ENCODE measurements at regions not wholly inside any gene's neighbourhood (a gene's known extent, or its start where the extent isn't known, plus 50 kb on each side); places are given as distances from the start of the nearest gene placed in this dataset.

GRCh38 chr9:79189511-79189924, 382.2 kb upstream of the TLE4 start:
- no peak for DNase-seq

DNA sequence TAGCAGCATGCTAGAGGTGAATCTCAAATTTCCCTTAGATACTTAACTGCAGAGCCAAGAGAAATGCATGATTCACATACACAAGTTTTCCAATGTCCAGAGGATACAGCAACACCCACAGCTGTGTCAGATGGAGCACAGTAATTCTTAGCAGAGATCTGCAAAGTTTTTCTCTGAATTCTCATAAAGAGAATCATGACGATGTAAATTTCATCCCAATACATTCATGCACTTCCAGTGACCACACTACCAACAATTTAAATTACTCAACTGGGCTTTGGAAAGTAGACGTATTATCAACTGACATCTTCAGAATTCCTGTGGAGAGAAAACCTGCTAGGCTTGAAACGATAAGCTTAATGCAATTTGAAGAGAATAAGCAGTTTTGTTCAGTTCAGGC, 378.8 kb upstream of the TLE4 start:
- DNase-seq: no peak

DNA sequence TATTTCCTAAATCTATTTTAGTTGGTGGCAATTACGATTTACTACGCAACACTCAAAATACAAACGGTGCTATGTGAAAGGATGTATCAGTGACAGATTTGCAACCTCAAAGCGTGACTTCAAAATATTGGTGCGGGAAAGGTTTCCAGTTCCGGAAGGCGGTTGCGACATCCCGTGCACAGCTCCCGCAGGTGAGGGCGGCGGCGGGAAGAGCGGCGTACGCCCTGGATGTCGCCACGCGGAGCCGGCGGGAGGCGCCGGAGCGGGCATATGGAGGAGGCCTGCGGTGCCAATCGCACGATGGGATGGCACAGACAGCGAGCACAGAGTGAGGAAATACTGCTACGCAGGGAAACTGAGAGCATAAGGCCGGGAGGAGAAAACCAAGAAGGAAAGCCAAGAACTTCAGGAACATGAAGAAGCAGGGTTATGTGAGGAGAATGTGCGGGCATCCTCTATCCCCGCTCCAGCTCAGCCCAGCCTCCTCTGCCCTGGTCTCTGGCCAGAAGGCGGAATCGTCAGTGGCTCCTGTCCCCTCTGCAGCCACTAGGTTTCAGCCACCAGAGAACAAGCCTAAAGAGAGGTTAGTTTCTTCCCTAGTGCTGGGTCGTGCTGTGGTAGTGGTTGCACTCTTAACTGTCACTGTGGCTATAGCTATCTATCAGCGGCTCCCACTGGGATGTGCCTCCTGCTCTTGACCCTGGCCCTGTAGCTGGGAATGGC, 378.1 kb upstream of the TLE4 start:
- no peak for DNase-seq

DNA sequence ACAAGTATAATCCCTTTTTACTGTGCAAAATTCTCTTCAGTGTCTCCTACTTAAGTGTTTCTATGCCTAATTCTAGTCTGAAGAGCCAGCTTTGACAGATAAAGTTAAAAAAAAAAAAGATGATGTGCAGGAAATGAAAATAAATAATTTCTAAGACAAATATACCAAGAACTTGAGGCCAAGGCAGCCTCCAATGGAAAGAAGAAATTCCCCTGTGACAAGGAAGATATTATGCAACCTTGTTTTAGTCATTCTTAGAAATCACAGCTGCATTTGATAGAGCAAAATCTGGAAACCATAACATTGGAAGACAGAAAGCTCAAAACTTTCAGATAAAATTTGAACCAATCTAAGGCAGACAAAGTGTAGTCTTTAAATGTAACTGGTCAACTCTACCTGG, 375.9 kb upstream of the TLE4 start:
- DNase-seq: no peak

DNA sequence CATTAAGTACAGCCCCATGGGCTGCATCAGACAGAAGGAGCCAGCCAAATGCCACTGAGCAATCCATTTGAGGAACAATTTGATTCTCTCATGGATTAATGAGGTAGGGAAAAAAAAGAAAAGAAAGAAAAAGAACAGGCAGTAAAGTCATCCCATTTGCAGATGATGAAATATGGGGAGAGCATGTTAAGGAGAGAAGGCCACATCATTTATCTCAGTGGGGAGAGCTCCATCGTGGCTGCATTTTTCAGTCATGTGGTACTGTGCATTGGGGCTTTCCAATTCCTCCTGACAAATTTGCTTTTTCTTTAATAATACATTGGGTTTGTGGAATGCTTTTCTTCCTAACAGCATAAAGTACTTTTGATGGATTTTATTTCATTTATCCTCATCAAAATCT, 375.2 kb upstream of the TLE4 start:
- DNase-seq: no peak

DNA sequence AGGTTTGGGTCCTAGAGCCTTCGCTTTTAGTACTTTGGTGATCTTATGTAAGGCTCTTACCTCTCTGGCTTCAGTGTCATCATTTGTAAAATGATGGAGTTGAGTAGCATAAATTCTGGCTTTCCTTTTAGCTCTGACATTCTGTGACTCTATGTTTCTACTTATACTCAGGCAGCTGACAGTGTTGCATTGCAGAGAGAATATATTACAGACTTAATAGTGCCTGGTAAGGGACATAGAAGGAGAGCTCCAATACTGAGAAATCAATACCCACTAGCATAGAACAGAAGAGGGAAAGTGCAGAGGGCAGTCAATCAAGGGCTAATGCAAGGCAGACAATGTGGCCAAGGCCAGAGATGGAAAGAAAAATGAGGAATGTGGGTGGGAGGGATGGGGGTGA, 371.4 kb upstream of the TLE4 start:
- DNase-seq: no peak

- no peak for DNase-seq
Measured at GRCh38 chr9:79201636-79202035, 370.1 kb upstream of the TLE4 start.

DNA sequence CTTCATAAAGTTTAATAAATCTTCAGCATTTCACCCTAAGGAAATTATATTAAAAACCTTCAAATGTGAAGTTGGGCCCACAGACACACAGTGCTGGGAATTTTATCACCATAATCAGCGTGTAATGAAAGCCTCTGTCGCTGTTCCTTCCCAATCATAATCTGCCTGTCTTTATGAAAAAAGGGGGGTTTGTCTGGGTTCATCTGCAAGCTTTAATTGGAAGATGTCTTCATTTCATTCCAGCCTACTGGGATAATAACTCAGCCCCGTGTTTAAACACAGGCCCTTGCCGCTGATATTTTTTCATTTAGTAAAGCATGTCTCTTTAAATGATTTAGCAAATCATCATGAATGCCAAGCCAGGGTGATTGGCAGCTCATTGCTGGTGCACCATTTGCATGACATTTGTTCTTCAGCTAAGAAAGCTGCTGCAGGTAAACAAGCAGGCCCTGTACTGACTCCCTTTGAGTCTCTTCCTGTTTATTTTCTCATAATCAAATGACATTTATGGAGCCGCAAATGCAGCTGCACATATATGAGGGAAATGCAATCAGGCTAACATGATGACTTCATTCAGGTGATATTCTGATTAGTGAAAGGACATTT, 362.9 kb upstream of the TLE4 start:
- DNase-seq: peak; percentile 20

- no peak for DNase-seq
Measured at GRCh38 chr9:79210541-79211243, 361.1 kb upstream of the TLE4 start.

DNA sequence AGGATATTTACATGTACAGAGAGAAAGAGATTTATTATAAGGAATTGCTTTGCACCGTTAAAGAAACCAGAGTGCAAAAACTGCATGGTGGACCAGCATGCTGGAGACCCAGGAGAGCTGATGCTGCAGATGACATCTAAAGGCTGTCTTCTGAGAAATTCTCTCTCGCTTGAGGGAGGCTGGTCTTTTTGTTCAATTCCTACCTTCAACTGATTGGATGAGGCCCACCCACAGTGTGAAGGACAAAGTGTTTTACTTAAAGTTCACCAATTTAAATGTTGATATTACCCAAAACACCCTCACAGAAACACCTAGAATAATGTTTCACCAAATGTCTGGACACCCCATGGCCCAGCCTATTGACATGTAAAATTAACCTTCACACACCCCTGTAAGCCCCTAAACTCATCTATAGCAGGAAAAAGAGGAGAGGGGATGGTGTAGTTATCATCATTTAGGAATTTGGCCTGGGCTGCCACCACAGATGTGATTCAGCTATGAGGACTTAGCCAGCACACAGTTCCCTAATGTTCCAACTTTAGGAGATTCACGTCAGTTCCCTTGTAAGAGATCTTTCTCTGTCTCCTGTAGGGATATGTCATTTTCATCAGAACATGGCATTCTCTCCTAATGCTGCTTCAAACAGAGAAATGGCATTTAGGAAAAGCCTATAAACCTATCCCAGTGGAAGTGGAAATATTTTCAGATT, 358.2 kb upstream of the TLE4 start:
- no peak for DNase-seq

- no peak for DNase-seq
Measured at GRCh38 chr9:79215821-79216220, 355.9 kb upstream of the TLE4 start.

- no peak for DNase-seq
Measured at GRCh38 chr9:79220251-79220650, 351.5 kb upstream of the TLE4 start.

DNA sequence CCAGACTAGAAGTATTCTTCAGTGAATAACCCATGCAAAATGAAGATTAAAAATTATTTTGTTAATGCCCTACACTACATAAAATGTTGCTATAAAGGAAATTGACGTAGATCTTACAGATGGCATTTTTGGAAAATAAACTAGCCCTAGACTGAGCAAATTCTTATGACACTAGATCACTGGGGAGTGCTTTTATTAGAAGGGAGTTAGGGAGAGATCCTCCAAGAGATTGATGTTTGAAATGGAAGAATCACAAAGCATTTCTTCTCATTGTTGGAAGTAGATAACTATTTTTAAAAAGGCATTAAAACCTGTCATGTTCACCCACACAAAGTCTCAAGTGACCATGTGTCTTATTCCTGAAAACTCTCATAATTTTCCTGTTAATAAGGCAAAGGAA, 351.1 kb upstream of the TLE4 start:
- DNase-seq: no peak

- no peak for DNase-seq
Measured at GRCh38 chr9:79221084-79221483, 350.7 kb upstream of the TLE4 start.

GRCh38 chr9:79222483-79222882, 349.3 kb upstream of the TLE4 start:
- DNase-seq: no peak

DNA sequence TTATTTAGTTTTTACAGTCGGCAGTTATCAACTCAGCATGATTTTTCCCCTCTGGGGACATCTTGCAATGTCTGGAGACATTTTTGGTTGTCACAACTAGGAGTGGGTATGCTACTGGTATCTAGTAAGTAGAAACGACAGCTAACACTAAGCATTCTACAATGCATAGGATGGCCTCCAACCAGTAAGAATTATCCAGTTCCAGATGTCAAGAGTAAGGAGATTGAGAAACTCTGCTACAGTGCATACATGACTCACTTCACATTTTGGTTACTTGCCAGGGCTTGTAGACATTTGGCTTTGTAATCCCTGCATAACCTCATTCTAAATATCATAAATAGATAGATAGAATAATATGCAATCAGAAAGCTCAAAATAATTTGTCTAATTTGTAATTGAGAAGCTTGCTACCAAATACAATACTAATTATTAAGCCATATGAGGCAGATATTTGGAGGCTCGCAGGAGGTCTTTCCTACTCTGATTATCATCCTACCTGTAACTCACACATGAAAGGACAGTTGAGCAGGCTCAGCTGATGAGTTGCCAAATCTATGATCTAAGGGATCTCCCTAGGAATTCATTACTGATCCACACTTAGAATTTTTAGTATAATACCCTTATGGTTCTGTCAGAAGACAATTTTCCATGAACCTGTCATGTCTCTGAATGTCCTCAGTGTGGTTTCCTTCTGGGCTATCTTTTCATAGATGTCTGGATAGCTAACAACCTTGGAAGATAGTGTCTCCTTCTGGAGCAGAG, 346.9 kb upstream of the TLE4 start:
- DNase-seq: no peak

DNA sequence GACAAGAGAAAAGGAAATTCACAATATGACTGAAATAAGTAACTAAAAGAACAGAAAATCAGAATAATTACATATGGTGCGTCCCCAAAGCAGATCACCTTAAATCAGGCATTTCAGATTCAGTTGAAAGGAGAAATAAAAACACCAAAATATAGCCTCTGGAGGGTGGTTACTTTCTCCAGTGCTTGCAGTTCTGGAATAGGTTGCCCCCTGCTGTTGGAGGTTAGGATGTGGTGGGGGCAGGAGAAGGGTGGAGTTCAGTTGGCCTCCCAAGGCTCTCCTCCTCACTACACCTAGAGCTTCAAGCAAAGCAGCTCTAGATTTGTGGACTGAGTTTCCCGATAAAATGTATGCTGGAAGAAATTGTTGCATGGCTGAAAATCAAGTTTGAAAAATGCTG, 338.2 kb upstream of the TLE4 start:
- DNase-seq: no peak

- DNase-seq: no peak
Measured at GRCh38 chr9:79236466-79236865, 335.3 kb upstream of the TLE4 start.

GRCh38 chr9:79237861-79238260, 333.9 kb upstream of the TLE4 start:
- DNase-seq: no peak

DNA sequence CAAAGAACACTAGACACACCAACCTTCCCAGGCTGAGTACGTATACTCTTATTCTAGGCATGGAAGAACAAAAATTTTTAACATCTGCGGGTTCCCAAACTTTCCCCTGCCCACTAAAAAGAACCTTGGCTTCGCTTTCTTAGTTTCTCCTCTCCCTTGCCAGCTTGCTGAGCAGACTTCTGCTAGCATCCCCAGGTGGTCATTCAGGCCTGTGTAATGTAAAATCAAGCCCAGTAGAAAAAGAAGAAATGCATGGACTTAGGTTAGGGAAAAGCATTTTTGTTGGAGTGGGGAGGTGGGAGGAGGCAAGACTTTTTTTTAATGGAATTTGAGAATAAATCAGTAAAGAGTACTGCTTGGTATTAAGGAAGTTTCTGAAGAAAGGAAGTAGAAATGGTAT, 331.0 kb upstream of the TLE4 start:
- DNase-seq: no peak

DNA sequence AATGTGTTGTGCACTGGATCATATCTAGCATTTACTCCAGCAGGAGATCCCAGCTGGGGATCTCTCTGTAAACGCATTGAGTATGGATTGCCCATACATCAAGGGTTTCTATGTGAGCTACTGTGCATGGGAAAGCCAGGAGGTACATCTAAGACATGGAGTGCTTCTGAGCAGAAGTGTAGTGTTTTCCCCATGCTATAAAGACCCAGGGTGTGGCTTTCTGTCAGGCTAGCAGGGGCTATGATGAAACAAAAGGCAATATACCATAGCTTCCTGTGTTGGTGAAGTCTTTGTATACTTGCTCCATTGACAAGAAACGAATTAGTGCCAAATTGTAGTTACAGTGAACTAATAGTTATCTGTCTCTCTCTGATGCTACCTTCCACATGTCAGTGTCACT, 329.3 kb upstream of the TLE4 start:
- DNase-seq: no peak

DNA sequence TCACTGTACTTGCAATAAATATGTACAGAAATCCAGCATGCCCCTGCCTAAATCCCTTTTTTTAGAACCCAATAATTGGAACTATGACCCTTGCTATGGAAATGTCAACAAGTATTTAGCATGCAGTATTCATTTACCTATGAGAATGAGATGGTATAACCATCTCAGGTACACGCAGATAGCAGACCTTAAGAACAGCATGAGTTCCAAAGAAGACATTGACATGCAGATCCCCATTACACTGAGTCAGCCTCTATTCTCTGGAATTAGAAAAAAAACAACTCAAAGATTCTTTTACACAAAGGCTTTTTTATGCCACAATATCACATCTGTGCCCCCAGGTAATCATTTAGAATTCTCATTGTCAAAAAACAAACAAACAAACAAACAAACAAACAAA, 325.6 kb upstream of the TLE4 start:
- no peak for DNase-seq

GRCh38 chr9:79247021-79247420, 324.7 kb upstream of the TLE4 start:
- no peak for DNase-seq

All from NCI-H774 (cell line).